GM21619 (cell line): ENCODE measurements at regions not wholly inside any gene's neighbourhood (a gene's known extent, or its start where the extent isn't known, plus 50 kb on each side); places are given as distances from the start of the nearest gene placed in this dataset.
"Not testable (repeated sequence)": the region's sequence is repeated elsewhere in the genome, so short reads cannot be mapped to it uniquely, and the experiment has no call there.

ENCODE experiments used
- ATAC-seq: cut with Tn5 transposase; IDR thresholded peaks from one replicate; pipeline ENCODE4 v1.9.1; 2021; ENCODE audit not compliant: unreplicated experiment

- no peak for ATAC-seq
Measured at GRCh38 chr20:6715401-6715941, 52.0 kb upstream of the BMP2 start.

GRCh38 chr20:6714279-6714711 lies 53.2 kb upstream of the BMP2 start:
- no peak for ATAC-seq

GRCh38 chr20:6711951-6712649 lies 55.4 kb upstream of the BMP2 start:
- no peak for ATAC-seq

- ATAC-seq, result no peak
Measured at GRCh38 chr20:6709910-6710595, 57.4 kb upstream of the BMP2 start.

- ATAC-seq, result no peak
Measured at GRCh38 chr20:6708010-6708409, 59.5 kb upstream of the BMP2 start.

GRCh38 chr20:6707321-6707831 lies 60.1 kb upstream of the BMP2 start:
- no peak for ATAC-seq

- ATAC-seq, result no peak
Measured at GRCh38 chr20:6705926-6706548, 61.4 kb upstream of the BMP2 start.

- ATAC-seq, result no peak
Measured at GRCh38 chr20:6705106-6705766, 62.2 kb upstream of the BMP2 start.

GRCh38 chr20:6704132-6704861 lies 63.2 kb upstream of the BMP2 start:
- ATAC-seq, result no peak

GRCh38 chr20:6703656-6704055 lies 63.8 kb upstream of the BMP2 start:
- ATAC-seq, result no peak

GRCh38 chr20:6703047-6703446 lies 64.4 kb upstream of the BMP2 start:
- ATAC-seq, result no peak

- ATAC-seq, result no peak
Measured at GRCh38 chr20:6702144-6702543, 65.3 kb upstream of the BMP2 start.

GRCh38 chr20:6700563-6701329 lies 66.7 kb upstream of the BMP2 start:
- ATAC-seq, result no peak

- no peak for ATAC-seq
Measured at GRCh38 chr20:6699921-6700562, 67.4 kb upstream of the BMP2 start.

GRCh38 chr20:6698723-6699122 lies 68.8 kb upstream of the BMP2 start:
- no peak for ATAC-seq

- ATAC-seq, result no peak
Measured at GRCh38 chr20:6698056-6698455, 69.4 kb upstream of the BMP2 start.

- no peak for ATAC-seq
Measured at GRCh38 chr20:6697228-6697972, 70.1 kb upstream of the BMP2 start.

- ATAC-seq, result no peak
Measured at GRCh38 chr20:6696001-6696400, 71.5 kb upstream of the BMP2 start.

GRCh38 chr20:6693808-6694198 lies 73.7 kb upstream of the BMP2 start:
- not testable (repeated sequence) for ATAC-seq
